GOT3 (cell line): ENCODE measurements at regions not wholly inside any gene's neighbourhood (a gene's known extent, or its start where the extent isn't known, plus 50 kb on each side); places are given as distances from the start of the nearest gene placed in this dataset.
"Not testable (repeated sequence)": the region's sequence is repeated elsewhere in the genome, so short reads cannot be mapped to it uniquely, and the experiment has no call there.

Source experiments
- DNase-seq: peaks from one replicate; lab custom pipeline; 2025; ENCODE audit warnings: mixed read lengths; lab: John Stamatoyannopoulos, UW

GRCh38 chr4:19236473-19236872, 1015.2 kb upstream of the SLIT2 start:
- DNase-seq, result no peak

- DNase-seq, result no peak
Observed at GRCh38 chr4:19230906-19231545, 1020.7 kb upstream of the SLIT2 start.

- DNase-seq, result no peak
Observed at GRCh38 chr4:19227701-19228100, 1024.0 kb upstream of the SLIT2 start.

GRCh38 chr4:19224820-19225219, 1026.9 kb upstream of the SLIT2 start:
- DNase-seq, result no peak

- DNase-seq, result no peak
Observed at GRCh38 chr4:19216476-19216875, 1035.2 kb upstream of the SLIT2 start.

GRCh38 chr4:19214591-19215186, 1037.0 kb upstream of the SLIT2 start:
- no peak for DNase-seq

GRCh38 chr4:19213388-19213787, 1038.3 kb upstream of the SLIT2 start:
- DNase-seq, result no peak

- DNase-seq, result no peak
Observed at GRCh38 chr4:19205853-19206252, 1045.9 kb upstream of the SLIT2 start.

GRCh38 chr4:19197838-19198237, 1053.9 kb upstream of the SLIT2 start:
- DNase-seq, result not testable (repeated sequence)

- DNase-seq, result no peak
Observed at GRCh38 chr4:19195696-19196095, 1056.0 kb upstream of the SLIT2 start.

- no peak for DNase-seq
Observed at GRCh38 chr4:19194672-19195071, 1057.0 kb upstream of the SLIT2 start.

- DNase-seq, result no peak
Observed at GRCh38 chr4:19193274-19193981, 1058.3 kb upstream of the SLIT2 start.

- no peak for DNase-seq
Observed at GRCh38 chr4:19191979-19192650, 1059.6 kb upstream of the SLIT2 start.

GRCh38 chr4:19187691-19188090, 1064.0 kb upstream of the SLIT2 start:
- DNase-seq, result no peak

- DNase-seq, result no peak
Observed at GRCh38 chr4:19187096-19187495, 1064.6 kb upstream of the SLIT2 start.

- DNase-seq, result not testable (repeated sequence)
Observed at GRCh38 chr4:19181631-19182030, 1070.1 kb upstream of the SLIT2 start.

GRCh38 chr4:19178835-19179234, 1072.9 kb upstream of the SLIT2 start:
- DNase-seq, result no peak

GRCh38 chr4:19177616-19178015, 1074.1 kb upstream of the SLIT2 start:
- DNase-seq, result no peak

GRCh38 chr4:19171832-19172231, 1079.9 kb upstream of the SLIT2 start:
- no peak for DNase-seq

GRCh38 chr4:19167311-19167710, 1084.4 kb upstream of the SLIT2 start:
- no peak for DNase-seq

- DNase-seq, result no peak
Observed at GRCh38 chr4:19164334-19164733, 1087.4 kb upstream of the SLIT2 start.

- DNase-seq, result no peak
Observed at GRCh38 chr4:19159874-19160273, 1091.8 kb upstream of the SLIT2 start.
